ENCODE measurements at regions not wholly inside any gene's neighbourhood (a gene's known extent, or its start where the extent isn't known, plus 50 kb on each side); places are given as distances from the start of the nearest gene placed in this dataset.
"Not testable (repeated sequence)": the region's sequence is repeated elsewhere in the genome, so short reads cannot be mapped to it uniquely, and the experiment has no call there.

GRCh38 chr2:122244598-122245229 lies 489.3 kb downstream of the TSN start:
- no peak for DNase-seq

GRCh38 chr2:122249673-122250072 lies 494.2 kb downstream of the TSN start:
- DNase-seq, result no peak

- no peak for DNase-seq
Observed at GRCh38 chr2:122251158-122251557, 495.7 kb downstream of the TSN start.

GRCh38 chr2:122251566-122251965 lies 496.1 kb downstream of the TSN start:
- no peak for DNase-seq

DNA sequence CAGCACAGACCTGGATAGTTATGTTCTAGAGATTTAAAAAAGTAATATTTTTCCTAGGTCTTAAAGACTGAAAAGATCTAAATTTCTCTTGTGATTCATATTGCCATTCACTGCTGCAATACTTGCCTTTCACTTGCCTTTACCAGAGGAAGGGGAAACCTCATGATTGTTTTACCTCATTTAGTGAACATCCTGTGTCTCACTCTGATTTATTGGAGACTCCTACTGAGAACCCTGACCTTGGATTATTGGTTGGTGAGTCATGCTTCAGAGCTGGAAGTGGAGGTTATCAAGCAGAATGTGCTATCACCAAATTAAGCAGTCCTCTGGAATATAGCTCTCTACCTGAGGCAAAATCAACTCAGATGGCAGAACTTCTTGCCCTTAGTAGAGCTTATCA lies 500.5 kb downstream of the TSN start:
- no peak for DNase-seq

DNA sequence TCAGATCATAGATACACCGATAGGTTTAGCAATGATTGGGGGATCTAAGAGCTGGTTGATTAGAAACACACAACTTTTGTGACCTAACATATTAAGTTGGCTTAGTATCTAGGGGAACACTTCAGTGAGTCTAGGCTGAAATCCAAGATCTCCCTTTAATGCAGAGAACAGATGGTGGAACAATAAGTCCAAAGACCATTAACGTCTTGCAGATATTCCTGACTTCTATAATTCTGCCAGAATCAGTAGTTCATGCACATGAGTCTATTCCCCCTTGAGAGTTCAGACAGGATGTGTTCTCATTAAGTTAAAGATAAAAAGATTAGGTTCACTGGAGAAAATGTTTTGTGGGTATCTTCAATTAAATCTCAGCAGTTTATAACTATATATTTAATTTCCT lies 506.5 kb downstream of the TSN start:
- DNase-seq, result no peak

- DNase-seq, result no peak
Observed at GRCh38 chr2:122263746-122264145, 508.3 kb downstream of the TSN start.

DNA sequence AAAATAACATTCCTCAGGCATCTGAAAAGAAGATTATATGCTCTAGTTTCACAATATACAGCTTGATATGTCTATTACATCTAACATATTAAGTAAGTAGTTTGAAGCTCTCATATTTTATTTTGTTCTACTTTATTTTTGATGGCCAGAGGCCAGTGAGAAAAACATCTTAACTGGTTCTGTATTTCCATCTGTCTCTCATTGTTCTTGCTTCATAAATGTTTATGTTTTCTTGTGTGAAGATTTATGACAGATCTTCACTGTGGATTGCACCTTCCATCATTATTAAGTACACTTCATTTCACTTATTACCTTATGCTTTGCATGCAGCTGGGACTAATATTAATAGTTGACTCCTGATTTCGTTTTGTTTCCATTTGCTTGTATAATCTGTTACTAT lies 511.2 kb downstream of the TSN start:
- no peak for DNase-seq

DNA sequence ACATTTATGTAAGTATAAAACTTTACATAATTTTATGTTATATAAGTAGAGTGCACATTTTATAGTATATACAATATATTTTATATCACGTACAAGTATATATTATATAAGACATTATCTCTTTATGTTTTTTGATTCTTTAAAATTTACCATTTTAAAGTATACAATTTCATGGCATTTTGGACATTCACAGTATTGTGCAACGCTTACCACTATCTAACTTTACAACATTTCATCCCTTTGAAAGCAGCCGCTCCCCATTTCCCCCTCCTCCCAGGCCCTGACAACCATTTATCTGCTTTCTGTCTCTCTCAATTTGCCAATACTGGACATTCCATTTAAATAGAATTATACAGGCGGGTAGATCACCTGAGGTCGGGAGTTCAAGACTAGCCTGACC lies 512.5 kb downstream of the TSN start:
- DNase-seq, result no peak

- DNase-seq, result no peak
Observed at GRCh38 chr2:122273785-122274419, 518.5 kb downstream of the TSN start.

- no peak for DNase-seq
Observed at GRCh38 chr2:122277956-122278355, 522.5 kb downstream of the TSN start.

DNA sequence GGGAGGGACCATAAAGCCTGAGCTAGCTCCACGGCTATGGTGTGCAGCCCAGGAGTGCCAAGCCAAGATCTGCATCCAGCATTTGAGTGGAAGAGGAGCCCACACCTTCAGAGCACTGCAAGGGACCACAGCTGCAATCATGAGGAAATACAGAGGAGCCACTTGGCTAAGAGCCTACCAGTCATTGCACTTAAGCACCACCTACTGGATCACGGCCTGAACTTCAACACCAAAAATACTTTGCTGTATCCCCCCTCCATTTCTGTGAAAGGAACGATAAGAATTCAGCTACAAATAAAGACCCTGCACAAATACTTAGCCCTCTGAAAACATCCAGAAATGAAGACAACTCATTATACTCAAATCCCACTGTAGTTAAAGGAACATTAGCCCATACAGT lies 545.3 kb downstream of the TSN start:
- no peak for DNase-seq

GRCh38 chr2:122307763-122308162 lies 552.3 kb downstream of the TSN start:
- DNase-seq, result no peak

GRCh38 chr2:122315306-122315705 lies 559.9 kb downstream of the TSN start:
- DNase-seq, result no peak

- no peak for DNase-seq
Observed at GRCh38 chr2:122319539-122320132, 564.2 kb downstream of the TSN start.

- DNase-seq, result no peak
Observed at GRCh38 chr2:122322815-122323214, 567.4 kb downstream of the TSN start.

- peak; percentile 1 for DNase-seq
Observed at GRCh38 chr2:122323927-122324326, 568.5 kb downstream of the TSN start.

GRCh38 chr2:122326471-122326870 lies 571.0 kb downstream of the TSN start:
- DNase-seq, result no peak

DNA sequence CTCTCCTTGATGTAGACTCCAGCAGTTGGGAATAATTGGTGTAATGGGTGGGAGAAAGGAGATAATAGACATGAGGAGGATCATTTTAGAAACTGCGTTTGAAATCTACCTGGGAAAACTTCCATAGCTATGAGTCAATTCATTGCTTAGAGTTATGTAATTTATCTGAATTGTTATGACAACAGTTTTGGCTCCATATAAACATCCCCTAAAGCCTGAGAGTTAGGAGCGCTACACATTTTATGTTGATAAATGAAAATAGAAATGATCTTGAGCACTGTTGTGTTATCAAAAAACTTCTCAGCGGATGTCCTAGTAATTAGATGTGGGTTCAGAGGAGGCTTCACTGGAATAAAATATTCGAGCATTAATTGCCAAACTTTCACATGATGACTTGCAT lies 573.4 kb downstream of the TSN start:
- no peak for DNase-seq

- DNase-seq, result no peak
Observed at GRCh38 chr2:122329278-122329677, 573.8 kb downstream of the TSN start.

DNA sequence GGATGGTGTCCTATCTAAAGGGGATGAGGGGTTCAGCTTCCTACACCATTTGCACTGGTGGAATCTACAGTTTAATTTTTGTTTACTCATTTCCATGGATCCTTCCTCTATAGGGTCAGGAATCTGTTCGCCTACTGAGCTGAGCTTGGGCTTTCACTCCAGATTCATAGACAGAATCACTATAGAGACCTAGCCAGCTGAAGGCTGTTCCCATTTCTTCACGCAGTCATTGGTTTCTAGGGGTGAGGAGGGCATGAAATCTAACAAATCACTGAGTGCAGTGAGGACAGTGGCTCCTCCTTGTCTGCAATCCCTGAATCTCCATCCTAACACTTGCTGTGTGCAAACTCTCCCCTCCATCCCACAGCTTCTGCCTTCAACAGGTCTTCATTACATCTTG lies 578.5 kb downstream of the TSN start:
- no peak for DNase-seq

- DNase-seq, result no peak
Observed at GRCh38 chr2:122338000-122338399, 582.5 kb downstream of the TSN start.

DNA sequence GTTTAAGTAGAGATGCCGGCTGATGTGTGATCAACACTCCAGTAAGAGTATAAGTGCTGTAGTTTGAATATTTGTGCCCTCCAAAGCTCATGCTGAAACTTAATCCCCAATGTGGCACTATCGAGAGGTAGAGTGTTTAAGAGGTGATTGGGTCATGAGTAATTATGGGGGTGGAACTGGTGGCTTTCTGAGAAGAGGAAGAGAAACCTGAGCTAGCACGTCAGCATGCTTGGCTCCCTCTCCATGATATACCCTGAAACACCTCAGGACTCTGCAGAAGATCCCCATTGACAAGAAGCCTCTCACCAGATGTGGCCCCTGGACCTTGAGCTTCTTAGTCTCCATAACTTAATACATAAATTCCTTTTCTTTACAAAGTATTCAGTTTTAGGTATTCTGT lies 584.8 kb downstream of the TSN start:
- no peak for DNase-seq

DNA sequence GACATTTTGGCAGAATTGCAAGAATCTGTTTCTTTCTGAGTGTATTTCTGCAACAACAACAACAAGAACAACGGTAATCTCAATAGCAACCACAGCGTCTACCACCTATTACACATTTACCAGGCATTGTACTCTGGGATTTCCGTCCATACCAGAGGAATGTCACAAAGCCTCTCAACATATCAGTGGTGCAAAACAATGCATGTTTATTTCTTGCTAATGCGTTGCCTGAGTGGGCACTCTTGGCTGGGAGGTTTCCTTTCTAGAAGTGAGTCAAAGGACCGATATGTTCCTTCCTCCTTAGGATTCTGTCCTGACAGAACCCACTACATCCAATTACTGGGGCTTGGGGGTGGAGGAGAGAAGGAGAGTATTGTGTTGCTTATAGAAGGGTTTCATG lies 585.6 kb downstream of the TSN start:
- no peak for DNase-seq

DNA sequence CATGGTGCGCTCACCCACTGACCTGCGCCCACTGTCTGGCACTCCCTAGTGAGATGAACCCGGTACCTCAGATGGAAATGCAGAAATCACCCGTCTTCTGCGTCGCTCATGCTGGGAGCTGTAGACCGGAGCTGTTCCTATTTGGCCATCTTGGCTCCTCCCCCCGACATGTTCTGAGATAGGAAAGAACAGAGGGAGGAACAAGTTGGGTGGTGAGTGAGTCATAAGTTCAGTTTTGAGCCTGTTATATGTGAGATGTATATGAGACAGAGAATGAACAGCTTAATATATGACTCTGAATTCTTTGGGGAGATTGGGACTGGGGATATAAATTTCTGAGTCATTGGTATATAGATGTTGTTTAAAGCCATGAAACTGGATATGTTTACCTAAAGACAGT lies 596.7 kb downstream of the TSN start:
- DNase-seq, result not testable (repeated sequence)

Data from CD4-positive, alpha-beta T cell treated with Interleukin-12 subunit alpha and Interleukin-12 subunit beta, for 1 hour (primary cell).